Breast epithelium (tissue), 3 donors: ENCODE measurements at regions not wholly inside any gene's neighbourhood (a gene's known extent, or its start where the extent isn't known, plus 50 kb on each side); places are given as distances from the start of the nearest gene placed in this dataset.

Source experiments
- POLR2AphosphoS5 ChIP-seq, 3 donors: sonication (generic); formaldehyde crosslinking; IDR thresholded peaks; one replicate each; pipeline ENCODE4 v1.6.1; 2017; ENCODE audit warnings: antibody characterized with exemption in 3 of 3
- TF ChIP-seq, protein P1 (sequence below), 3 donors: fragments of 450-650 bp; IDR thresholded peaks; one replicate each; pipeline ENCODE4 v1.5.1; 2016 to 2017; ENCODE audit warnings: antibody characterized with exemption in 3 of 3, mild to moderate bottlenecking in 3 of 3, moderate library complexity in 3 of 3

DNA sequence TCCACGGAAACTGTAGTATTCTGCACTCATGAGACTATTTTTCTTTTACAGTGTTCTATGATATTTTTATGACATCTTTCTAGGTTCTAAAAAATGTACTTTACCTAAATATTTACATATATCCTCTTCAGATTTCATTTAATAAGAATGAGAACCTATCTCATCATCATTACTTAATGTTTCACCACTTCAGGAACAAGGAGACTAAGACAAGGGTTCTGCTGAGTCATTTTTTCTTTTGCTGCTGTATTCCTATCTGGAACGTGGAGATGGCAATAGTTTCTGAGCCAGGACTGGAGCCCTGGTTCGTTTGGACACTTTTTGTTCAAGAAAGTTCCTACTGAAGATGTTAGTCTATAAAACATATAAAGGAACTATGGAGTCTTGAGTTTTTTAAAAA lies 258.2 kb upstream of the MAP3K1 start:
- TF ChIP-seq, protein P1, sequence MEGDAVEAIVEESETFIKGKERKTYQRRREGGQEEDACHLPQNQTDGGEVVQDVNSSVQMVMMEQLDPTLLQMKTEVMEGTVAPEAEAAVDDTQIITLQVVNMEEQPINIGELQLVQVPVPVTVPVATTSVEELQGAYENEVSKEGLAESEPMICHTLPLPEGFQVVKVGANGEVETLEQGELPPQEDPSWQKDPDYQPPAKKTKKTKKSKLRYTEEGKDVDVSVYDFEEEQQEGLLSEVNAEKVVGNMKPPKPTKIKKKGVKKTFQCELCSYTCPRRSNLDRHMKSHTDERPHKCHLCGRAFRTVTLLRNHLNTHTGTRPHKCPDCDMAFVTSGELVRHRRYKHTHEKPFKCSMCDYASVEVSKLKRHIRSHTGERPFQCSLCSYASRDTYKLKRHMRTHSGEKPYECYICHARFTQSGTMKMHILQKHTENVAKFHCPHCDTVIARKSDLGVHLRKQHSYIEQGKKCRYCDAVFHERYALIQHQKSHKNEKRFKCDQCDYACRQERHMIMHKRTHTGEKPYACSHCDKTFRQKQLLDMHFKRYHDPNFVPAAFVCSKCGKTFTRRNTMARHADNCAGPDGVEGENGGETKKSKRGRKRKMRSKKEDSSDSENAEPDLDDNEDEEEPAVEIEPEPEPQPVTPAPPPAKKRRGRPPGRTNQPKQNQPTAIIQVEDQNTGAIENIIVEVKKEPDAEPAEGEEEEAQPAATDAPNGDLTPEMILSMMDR (IDR thresholded peaks at IDR 0.05): no peak
- no peak for TF ChIP-seq POLR2AphosphoS5 (IDR thresholded peaks at IDR 0.05)
